Lung (tissue), 11 donors: ENCODE measurements at regions not wholly inside any gene's neighbourhood (a gene's known extent, or its start where the extent isn't known, plus 50 kb on each side); places are given as distances from the start of the nearest gene placed in this dataset.

ENCODE experiments used
- ATAC-seq: fragments of 200-7000 bp; cut with Tn5 transposase; one replicate; pipeline ENCODE4 v1.9.1; 2020; ENCODE audit warnings: moderate number of reproducible peaks; ENCODE audit not compliant: insufficient read depth, low FRiP score
- DNase-seq, 3 donors: peaks; one replicate each; pipeline ENCODE4 v3.0.0-alpha.2; 2013 to 2017
- H3K27ac ChIP-seq, 2 donors: one replicate each; pipeline ENCODE4 v1.5.1; 2013; ENCODE audit warnings: mild to moderate bottlenecking in 2 of 2, moderate library complexity in 2 of 2, control low read depth in 1 of 2, inconsistent platforms in 1 of 2, low read depth in 1 of 2, low read length in 1 of 2
- H3K27me3 ChIP-seq, 3 donors: one replicate each; pipeline ENCODE4 v1.5.1; 2013; ENCODE audit warnings: low read length in 2 of 3; ENCODE audit not compliant: control insufficient read depth in 3 of 3, insufficient read depth in 3 of 3
- H3K36me3 ChIP-seq, 4 donors: one replicate each; pipeline ENCODE4 v1.5.1; 2013; ENCODE audit warnings: low read length in 4 of 4, mild to moderate bottlenecking in 1 of 4, moderate library complexity in 1 of 4; ENCODE audit not compliant: control insufficient read depth in 4 of 4, insufficient read depth in 4 of 4
- H3K4me1 ChIP-seq, 5 donors: one replicate each; pipeline ENCODE4 v1.5.1; 2013; ENCODE audit warnings: low read length in 5 of 5, mild to moderate bottlenecking in 2 of 5, moderate library complexity in 1 of 5; ENCODE audit not compliant: control insufficient read depth in 5 of 5, insufficient read depth in 5 of 5
- H3K4me3 ChIP-seq: one replicate; pipeline ENCODE4 v1.5.1; 2013; ENCODE audit warnings: mild to moderate bottlenecking, control low read depth, moderate library complexity
- H3K9ac ChIP-seq, 2 donors: one replicate each; pipeline ENCODE4 v1.5.1; 2013; ENCODE audit warnings: low read length in 2 of 2, control low read depth in 1 of 2; ENCODE audit not compliant: insufficient read depth in 1 of 2
- H3K9me3 ChIP-seq, 4 donors: one replicate each; pipeline ENCODE4 v1.5.1; 2013; ENCODE audit warnings: low read length in 3 of 4, mild to moderate bottlenecking in 1 of 4, moderate library complexity in 1 of 4; ENCODE audit not compliant: control insufficient read depth in 4 of 4, insufficient read depth in 3 of 4
- WGBS, 2 donors: extraction: QIAGEN DNeasy Blood & Tissue Kit; methylation state at CpG; one replicate each; pipeline ENCODE4 v1.1.7; 2013; 5-methylcytosine and 5-hydroxymethylcytosine counted together
- TF ChIP-seq, protein P1 (sequence below): IDR thresholded peaks from 2 replicates; pipeline ENCODE4 v1.5.1; 2012; ENCODE audit warnings: mild to moderate bottlenecking; ENCODE audit errors: control extremely low read depth, extremely low read depth
- donor health status: control.
- donor health status: control.
- donor health status: Bipolar disorder and iron deficiency.
- donor health status: healthy.
- donor health status: DM: yes; HTN: yes; CAD: no.

DNA sequence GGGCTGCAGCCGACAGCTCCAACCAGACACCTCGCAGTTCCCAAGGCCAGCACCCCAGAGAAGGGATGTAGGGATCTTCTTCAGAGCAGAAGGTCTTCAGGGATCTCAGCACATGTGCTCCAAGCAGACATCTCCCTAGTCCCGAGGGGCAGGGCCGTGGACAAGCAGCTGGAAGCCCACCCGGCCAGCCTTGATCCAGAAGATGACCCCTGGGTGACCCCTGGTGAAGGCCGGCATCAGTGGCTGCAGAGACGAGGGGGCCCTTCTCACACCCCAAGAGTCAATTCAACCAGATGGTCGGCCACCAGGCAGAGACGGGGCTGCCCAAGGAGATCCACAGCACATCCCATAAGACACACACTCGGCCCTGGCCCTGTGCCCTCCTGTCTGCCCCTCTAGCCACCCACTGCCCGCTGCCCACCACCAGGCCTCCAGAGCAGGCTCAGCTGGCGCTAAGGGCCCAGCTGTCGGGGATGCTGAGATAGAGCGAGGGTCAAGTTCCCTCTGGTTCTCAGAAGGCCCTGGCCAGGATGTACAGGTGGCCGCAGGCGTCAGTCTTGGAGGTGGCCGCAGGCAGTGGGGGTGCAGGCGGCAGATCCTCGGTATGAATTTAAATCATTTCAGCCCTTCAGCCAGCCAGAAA is 168.3 kb downstream of the BRD1 start:
- TF ChIP-seq, protein P1, sequence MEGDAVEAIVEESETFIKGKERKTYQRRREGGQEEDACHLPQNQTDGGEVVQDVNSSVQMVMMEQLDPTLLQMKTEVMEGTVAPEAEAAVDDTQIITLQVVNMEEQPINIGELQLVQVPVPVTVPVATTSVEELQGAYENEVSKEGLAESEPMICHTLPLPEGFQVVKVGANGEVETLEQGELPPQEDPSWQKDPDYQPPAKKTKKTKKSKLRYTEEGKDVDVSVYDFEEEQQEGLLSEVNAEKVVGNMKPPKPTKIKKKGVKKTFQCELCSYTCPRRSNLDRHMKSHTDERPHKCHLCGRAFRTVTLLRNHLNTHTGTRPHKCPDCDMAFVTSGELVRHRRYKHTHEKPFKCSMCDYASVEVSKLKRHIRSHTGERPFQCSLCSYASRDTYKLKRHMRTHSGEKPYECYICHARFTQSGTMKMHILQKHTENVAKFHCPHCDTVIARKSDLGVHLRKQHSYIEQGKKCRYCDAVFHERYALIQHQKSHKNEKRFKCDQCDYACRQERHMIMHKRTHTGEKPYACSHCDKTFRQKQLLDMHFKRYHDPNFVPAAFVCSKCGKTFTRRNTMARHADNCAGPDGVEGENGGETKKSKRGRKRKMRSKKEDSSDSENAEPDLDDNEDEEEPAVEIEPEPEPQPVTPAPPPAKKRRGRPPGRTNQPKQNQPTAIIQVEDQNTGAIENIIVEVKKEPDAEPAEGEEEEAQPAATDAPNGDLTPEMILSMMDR, result no peak
- Histone ChIP-seq H3K9me3 (peaks cover 0 to 2% (median 0%) of the 10 kb centered on the region in 4 donors), H3K4me3 (no peak overlapping the region), H3K27me3 (peaks cover 0 to 7% (median 2%) of the 10 kb centered on the region in 3 donors), H3K4me1 (peaks cover 0 to 6% (median 0%) of the 10 kb centered on the region in 5 donors), H3K36me3 (no peaks in the 10 kb centered on the region), H3K9ac (no peak overlapping the region), H3K27ac (peak overlapping the region in 1 of 2 donors; percentile 78)
- WGBS, 2 donors, result 70 to 84% methylated on average over 19 of the region's 19 CpGs
- DNase-seq (no peak), ATAC-seq (no peak)

DNA sequence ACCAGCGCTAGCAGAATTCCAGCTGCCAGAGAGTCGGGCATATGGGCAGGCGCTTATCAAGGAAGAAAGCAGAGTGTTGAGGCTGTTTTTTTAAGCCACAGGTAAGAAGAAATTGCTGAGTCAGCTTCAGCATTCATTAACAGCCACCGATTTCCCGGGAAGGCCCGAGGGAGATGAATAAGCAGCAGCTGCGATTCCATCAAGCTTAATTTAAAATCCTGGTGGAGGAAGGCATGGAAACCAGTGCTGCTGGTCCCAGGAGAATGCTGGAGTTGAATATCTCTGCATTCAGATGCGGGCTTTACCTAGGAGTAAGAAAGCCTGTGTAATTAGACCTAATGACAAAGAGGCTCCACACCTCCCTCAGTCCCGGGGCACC is 168.8 kb downstream of the BRD1 start:
- Histone ChIP-seq H3K4me3 (no peak overlapping the region), H3K4me1 (peaks cover 0 to 6% (median 0%) of the 10 kb centered on the region in 5 donors), H3K27ac (peak overlapping the region in 1 of 2 donors; percentile 78), H3K9me3 (peaks cover 0 to 2% (median 0%) of the 10 kb centered on the region in 4 donors), H3K9ac (no peak overlapping the region), H3K36me3 (no peaks in the 10 kb centered on the region), H3K27me3 (peaks cover 0 to 7% (median 2%) of the 10 kb centered on the region in 3 donors)
- ATAC-seq (no peak), DNase-seq (no peak)
- 50 to 57% methylated on average over 9 of the region's 9 CpGs for WGBS, 2 donors
- TF ChIP-seq, protein P1, result no peak

DNA sequence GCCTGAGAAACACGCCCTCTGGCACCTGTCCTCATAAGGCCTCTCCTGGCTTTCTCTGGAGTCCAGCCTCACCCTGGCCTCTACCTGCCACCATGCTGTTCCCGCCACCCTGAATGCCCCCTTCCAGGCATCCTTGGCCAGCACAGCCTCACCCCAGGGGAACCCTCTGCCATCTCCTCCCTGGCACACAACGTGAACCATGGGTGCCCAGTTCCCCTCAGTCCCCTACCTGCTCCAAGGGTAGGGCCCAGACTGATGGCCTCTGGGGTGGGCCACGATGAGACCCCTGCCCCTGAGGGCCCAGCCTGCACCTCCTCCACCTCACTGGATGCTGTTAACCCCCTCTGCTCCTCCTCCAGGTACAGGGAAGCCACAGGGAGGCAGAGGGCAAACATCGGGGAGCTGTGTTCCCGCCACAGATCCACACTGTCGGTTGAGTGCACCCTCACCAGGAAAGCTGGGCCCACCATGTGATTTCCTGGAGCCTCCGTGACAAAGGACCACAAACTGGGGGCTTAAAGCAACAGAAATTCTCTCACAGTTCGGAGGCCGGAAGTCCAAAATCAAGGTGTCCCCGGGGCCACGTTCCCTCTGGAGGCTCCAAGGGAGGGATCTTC is 169.6 kb downstream of the BRD1 start:
- peak overlapping the region; percentile 54 to 82 for H3K27ac ChIP-seq
- peaks cover 0 to 2% (median 0%) of the 10 kb centered on the region in 4 donors for H3K9me3 ChIP-seq
- H3K4me3 ChIP-seq, result no peak overlapping the region
- no peak overlapping the region for H3K9ac ChIP-seq
- TF ChIP-seq, protein P1, result no peak
- WGBS, 2 donors, result 32 to 40% methylated on average over 12 of the region's 12 CpGs
- H3K4me1 ChIP-seq, result peaks cover 0 to 6% (median 0%) of the 10 kb centered on the region in 5 donors
- H3K27me3 ChIP-seq, result peaks cover 0 to 7% (median 2%) of the 10 kb centered on the region in 3 donors
- DNase-seq, result no peak
- ATAC-seq, result no peak
- H3K36me3 ChIP-seq, result no peaks in the 10 kb centered on the region
